RWPE2 (cell line): ENCODE measurements at regions not wholly inside any gene's neighbourhood (a gene's known extent, or its start where the extent isn't known, plus 50 kb on each side); places are given as distances from the start of the nearest gene placed in this dataset.

Experiments
- ATAC-seq: fragments of 200-7000 bp; cut with Tn5 transposase; 3 replicates; pipeline ENCODE4 v1.9.1; 2021; ENCODE audit warnings: low read depth
- DNase-seq: peaks from one replicate; pipeline ENCODE4 v3.0.0-alpha.2; 2020; ENCODE audit warnings: low spot score
- H3K27ac ChIP-seq: fragments of 450-650 bp; 2 replicates; pipeline ENCODE4 v1.5.1; 2017; ENCODE audit warnings: mild to moderate bottlenecking; ENCODE audit not compliant: poor library complexity, severe bottlenecking
- H3K27me3 ChIP-seq: fragments of 250-450 bp; sonication (Bioruptor Pico); 2 replicates; pipeline ENCODE4 v1.5.1; 2021; ENCODE audit warnings: mild to moderate bottlenecking, moderate library complexity; ENCODE audit not compliant: insufficient read depth, poor library complexity, severe bottlenecking
- H3K36me3 ChIP-seq: fragments of 250-450 bp; sonication (Bioruptor Pico); 2 replicates; pipeline ENCODE4 v1.5.1; 2020; ENCODE audit warnings: low read depth, mild to moderate bottlenecking, moderate library complexity
- H3K4me1 ChIP-seq: fragments of 250-450 bp; sonication (Bioruptor Pico); 2 replicates; pipeline ENCODE4 v1.5.1; 2021; ENCODE audit warnings: mild to moderate bottlenecking, moderate library complexity; ENCODE audit not compliant: insufficient read depth, poor library complexity, severe bottlenecking
- H3K4me3 ChIP-seq: fragments of 250-450 bp; sonication (Bioruptor Pico); 2 replicates; pipeline ENCODE4 v1.5.1; 2021; ENCODE audit warnings: mild to moderate bottlenecking, moderate library complexity; ENCODE audit not compliant: severe bottlenecking
- H3K9me3 ChIP-seq: fragments of 250-450 bp; sonication (Bioruptor Pico); 2 replicates; pipeline ENCODE4 v1.5.1; 2021; ENCODE audit warnings: mild to moderate bottlenecking, moderate library complexity; ENCODE audit not compliant: severe bottlenecking
- CTCF ChIP-seq: fragments of 450-650 bp; IDR thresholded peaks from one replicate; pipeline ENCODE4 v1.5.1; 2017; ENCODE audit warnings: mild to moderate bottlenecking, moderate library complexity; ENCODE audit not compliant: poor library complexity, severe bottlenecking

GRCh38 chr3:5638550-5638949 lies 451.0 kb downstream of the EDEM1 start:
- ATAC-seq: no peak
- H3K9me3 ChIP-seq: no peaks in the 10 kb centered on the region
- no peak overlapping the region for H3K27ac ChIP-seq
- no peak overlapping the region for H3K4me3 ChIP-seq
- H3K4me1 ChIP-seq: no peaks in the 10 kb centered on the region
- no peaks in the 10 kb centered on the region for H3K36me3 ChIP-seq
- H3K27me3 ChIP-seq: no peaks in the 10 kb centered on the region
- DNase-seq: no peak
- TF ChIP-seq CTCF: no peak

GRCh38 chr3:5644773-5645670 lies 457.5 kb downstream of the EDEM1 start:
- no peak for TF ChIP-seq CTCF
- Histone ChIP-seq H3K9me3 (no peaks in the 10 kb centered on the region), H3K27me3 (no peaks in the 10 kb centered on the region), H3K4me3 (no peak overlapping the region), H3K36me3 (no peaks in the 10 kb centered on the region), H3K27ac (no peak overlapping the region), H3K4me1 (no peaks in the 10 kb centered on the region)
- ATAC-seq (no peak), DNase-seq (no peak)

GRCh38 chr3:5645692-5646410 lies 458.3 kb downstream of the EDEM1 start:
- Histone ChIP-seq H3K36me3 (no peaks in the 10 kb centered on the region), H3K4me1 (no peaks in the 10 kb centered on the region), H3K4me3 (no peak overlapping the region), H3K27me3 (no peaks in the 10 kb centered on the region), H3K27ac (no peak overlapping the region), H3K9me3 (no peaks in the 10 kb centered on the region)
- ATAC-seq (no peak), DNase-seq (no peak)
- TF ChIP-seq CTCF: no peak

- no peaks in the 10 kb centered on the region for H3K36me3 ChIP-seq
- no peaks in the 10 kb centered on the region for H3K9me3 ChIP-seq
- no peak for DNase-seq
- no peaks in the 10 kb centered on the region for H3K27me3 ChIP-seq
- no peaks in the 10 kb centered on the region for H3K4me1 ChIP-seq
- ATAC-seq: no peak
- no peak for TF ChIP-seq CTCF
- no peak overlapping the region for H3K27ac ChIP-seq
- H3K4me3 ChIP-seq: no peak overlapping the region
Observed at GRCh38 chr3:5650303-5650702, 462.8 kb downstream of the EDEM1 start.
